Pancreas (tissue), 10 donors: ENCODE measurements at regions not wholly inside any gene's neighbourhood (a gene's known extent, or its start where the extent isn't known, plus 50 kb on each side); places are given as distances from the start of the nearest gene placed in this dataset.

Experiments
- ATAC-seq, 4 donors: fragments of 200-7000 bp; cut with Tn5 transposase; one replicate each; pipeline versions ENCODE4 v1.8.0 to v1.9.1; 2020; ENCODE audit warnings: mild to moderate bottlenecking in 4 of 4, moderate library complexity in 4 of 4
- DNase-seq, 6 donors: peaks; one replicate each; pipeline ENCODE4 v3.0.0-alpha.2; 2020
- FAIRE-seq: peaks from 2 replicates; lab custom pipeline; 2012; peaks lifted over from hg19 to GRCh38; lab: Jason Lieb, UNC
- H3K27ac ChIP-seq, 4 donors: fragments of 200-600 bp; sonication (generic); 1 replicate in 3 of 4; 2 replicates in 1 of 4; pipeline versions ENCODE4 v1.5.0 to v1.8.0; 2020
- H3K27me3 ChIP-seq, 4 donors: fragments of 200-600 bp; one replicate each; pipeline ENCODE4 v1.8.0; 2021
- H3K36me3 ChIP-seq, 3 donors: fragments of 200-600 bp; sonication (generic) in 1 of 3; one replicate each; pipeline versions ENCODE4 v1.5.0 to v1.8.0; 2020 to 2021
- H3K4me1 ChIP-seq, 3 donors: fragments of 200-600 bp; one replicate each; pipeline ENCODE4 v1.8.0; 2021
- H3K4me3 ChIP-seq, 4 donors: fragments of 200-600 bp; sonication (generic) in 2 of 4; one replicate each; pipeline versions ENCODE4 v1.5.0 to v1.8.0; 2020 to 2021
- H3K9me3 ChIP-seq, 4 donors: fragments of 200-600 bp; one replicate each; pipeline ENCODE4 v1.8.0; 2021
- CTCF ChIP-seq, 4 donors: fragments of 200-600 bp; sonication (generic) in 3 of 4; IDR thresholded peaks; one replicate each; pipeline versions ENCODE4 v1.5.0 to v1.8.0; 2021; ENCODE audit warnings: antibody characterized with exemption in 4 of 4
- WGBS, 2 donors: extraction: QIAGEN DNeasy Blood & Tissue Kit; methylation state at CpG; one replicate each; pipeline ENCODE4 v1.1.7; 2013; 5-methylcytosine and 5-hydroxymethylcytosine counted together
- intact Hi-C, 3 donors: fragments of 100-400 bp; cut with DNase I; formaldehyde crosslinking; loops; one replicate each; pipeline versions ENCODE4 v1.11.1 to v1.14.2; 2022
- donor health status: healthy with polysubstance abuse.
- donor health status: DM: no; HTN: no; CAD: no; lungs with moderate emphysema.
- donor health status: DM: no; HTN: no; CAD: no.
- donor health status: control.
- donor health status: control.
- donor health status: Bipolar disorder and iron deficiency.
- donor health status: DM: yes; HTN: yes; CAD: no.
- donor health status: DM: no; HTN: no; CAD: no.
- donor health status: DM: no; HTN: no; CAD: no.
- donor health status: DM: yes; HTN: yes; CAD: no.

- DNase-seq (no peak), ATAC-seq (no peak), FAIRE-seq (no peak)
- no peaks in the 10 kb centered on the region for H3K4me1 ChIP-seq
- H3K36me3 ChIP-seq: no peaks in the 10 kb centered on the region
- 67 to 75% methylated on average over 7 of the region's 7 CpGs for WGBS, 2 donors
- no peak for TF ChIP-seq CTCF (IDR thresholded peaks at IDR 0.05)
- H3K27me3 ChIP-seq: no peaks in the 10 kb centered on the region
- H3K27ac ChIP-seq: no peak overlapping the region
- H3K4me3 ChIP-seq: no peak overlapping the region
- H3K9me3 ChIP-seq: no peaks in the 10 kb centered on the region
- intact Hi-C loops: no loop called here
Measured at GRCh38 chr20:58056921-58057686, 171.3 kb downstream of the ANKRD60 start.

GRCh38 chr20:58056021-58056591 lies 172.3 kb downstream of the ANKRD60 start:
- no peak for DNase-seq
- no peaks in the 10 kb centered on the region for H3K9me3 ChIP-seq
- ATAC-seq: no peak
- FAIRE-seq: no peak
- intact Hi-C loops: no loop called here
- WGBS, 2 donors: 72 to 76% methylated on average over 10 of the region's 10 CpGs
- H3K4me1 ChIP-seq: no peaks in the 10 kb centered on the region
- no peak overlapping the region for H3K27ac ChIP-seq
- H3K27me3 ChIP-seq: no peaks in the 10 kb centered on the region
- no peak overlapping the region for H3K4me3 ChIP-seq
- no peak for TF ChIP-seq CTCF (IDR thresholded peaks at IDR 0.05)
- H3K36me3 ChIP-seq: no peaks in the 10 kb centered on the region

- no peak overlapping the region for H3K27ac ChIP-seq
- no peaks in the 10 kb centered on the region for H3K27me3 ChIP-seq
- TF ChIP-seq CTCF (IDR thresholded peaks at IDR 0.05): no peak
- peak in 1 of 6 donors; percentile 16 for DNase-seq
- no peaks in the 10 kb centered on the region for H3K36me3 ChIP-seq
- no peaks in the 10 kb centered on the region for H3K4me1 ChIP-seq
- H3K9me3 ChIP-seq: no peaks in the 10 kb centered on the region
- no peak overlapping the region for H3K4me3 ChIP-seq
- intact Hi-C loops: no loop called here
- ATAC-seq: no peak
- FAIRE-seq: no peak
- WGBS, 2 donors: 36 to 43% methylated on average over 11 of the region's 11 CpGs
Measured at GRCh38 chr20:58054780-58055373, 173.6 kb downstream of the ANKRD60 start.

GRCh38 chr20:58054082-58054779 lies 174.2 kb downstream of the ANKRD60 start:
- H3K4me1 ChIP-seq: no peaks in the 10 kb centered on the region
- no peaks in the 10 kb centered on the region for H3K36me3 ChIP-seq
- no peak for DNase-seq
- WGBS, 2 donors: 47 to 57% methylated on average over 6 of the region's 6 CpGs
- H3K4me3 ChIP-seq: no peak overlapping the region
- FAIRE-seq: no peak
- H3K9me3 ChIP-seq: no peaks in the 10 kb centered on the region
- H3K27me3 ChIP-seq: no peaks in the 10 kb centered on the region
- H3K27ac ChIP-seq: no peak overlapping the region
- no peak for ATAC-seq
- TF ChIP-seq CTCF (IDR thresholded peaks at IDR 0.05): no peak
- intact Hi-C loops: no loop called here
